Transverse colon (tissue), 4 donors: ENCODE measurements at regions not wholly inside any gene's neighbourhood (a gene's known extent, or its start where the extent isn't known, plus 50 kb on each side); places are given as distances from the start of the nearest gene placed in this dataset.

Experiments used
- EP300 ChIP-seq: sonication (generic); formaldehyde crosslinking; IDR thresholded peaks from one replicate; pipeline ENCODE4 v1.6.1; 2017; ENCODE audit warnings: antibody characterized with exemption, low read depth
- POLR2A ChIP-seq: fragments of 450-650 bp; IDR thresholded peaks from one replicate; pipeline ENCODE4 v1.6.1; 2016; ENCODE audit warnings: antibody characterized with exemption, mild to moderate bottlenecking, moderate library complexity
- POLR2AphosphoS5 ChIP-seq, 3 donors: sonication (generic); formaldehyde crosslinking; IDR thresholded peaks; one replicate each; pipeline ENCODE4 v1.6.1; 2016; ENCODE audit warnings: antibody characterized with exemption in 3 of 3
- TF ChIP-seq, protein P1 (sequence below), 5 experiments: fragments of 200-600 bp in 3 of 5; fragments of 450-650 bp in 2 of 5; sonication (generic) in 3 of 5; IDR thresholded peaks; 1 replicate in 2 of 5; 2 replicates in 3 of 5; pipeline ENCODE4 v1.5.1; 2016 to 2017; ENCODE audit warnings: antibody characterized with exemption in 5 of 5, inconsistent platforms in 3 of 5, mild to moderate bottlenecking in 2 of 5, moderate library complexity in 1 of 5

DNA sequence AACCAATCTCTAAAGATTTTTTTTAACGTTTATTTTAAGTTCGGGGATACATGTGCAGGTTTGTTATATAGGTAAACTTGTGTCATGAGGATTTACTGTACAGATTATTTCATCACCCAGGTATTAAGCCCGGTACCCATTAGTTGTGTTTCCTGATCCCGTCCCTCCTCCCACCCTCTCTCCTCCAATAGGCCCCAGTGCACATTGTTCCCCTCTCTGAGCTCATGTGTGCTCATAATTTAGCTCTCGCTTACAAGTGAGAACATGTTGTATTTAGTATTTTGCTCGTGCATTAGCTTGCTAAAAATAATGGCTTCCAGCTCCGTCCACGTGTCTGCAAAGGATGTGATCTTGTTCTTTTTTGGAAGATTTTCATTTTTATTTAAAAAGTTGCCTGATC is 2309.4 kb upstream of the AGA start:
- TF ChIP-seq EP300 (no peak), POLR2AphosphoS5 (IDR thresholded peaks at IDR 0.05) (no peak), POLR2A (no peak)
- TF ChIP-seq, protein P1, sequence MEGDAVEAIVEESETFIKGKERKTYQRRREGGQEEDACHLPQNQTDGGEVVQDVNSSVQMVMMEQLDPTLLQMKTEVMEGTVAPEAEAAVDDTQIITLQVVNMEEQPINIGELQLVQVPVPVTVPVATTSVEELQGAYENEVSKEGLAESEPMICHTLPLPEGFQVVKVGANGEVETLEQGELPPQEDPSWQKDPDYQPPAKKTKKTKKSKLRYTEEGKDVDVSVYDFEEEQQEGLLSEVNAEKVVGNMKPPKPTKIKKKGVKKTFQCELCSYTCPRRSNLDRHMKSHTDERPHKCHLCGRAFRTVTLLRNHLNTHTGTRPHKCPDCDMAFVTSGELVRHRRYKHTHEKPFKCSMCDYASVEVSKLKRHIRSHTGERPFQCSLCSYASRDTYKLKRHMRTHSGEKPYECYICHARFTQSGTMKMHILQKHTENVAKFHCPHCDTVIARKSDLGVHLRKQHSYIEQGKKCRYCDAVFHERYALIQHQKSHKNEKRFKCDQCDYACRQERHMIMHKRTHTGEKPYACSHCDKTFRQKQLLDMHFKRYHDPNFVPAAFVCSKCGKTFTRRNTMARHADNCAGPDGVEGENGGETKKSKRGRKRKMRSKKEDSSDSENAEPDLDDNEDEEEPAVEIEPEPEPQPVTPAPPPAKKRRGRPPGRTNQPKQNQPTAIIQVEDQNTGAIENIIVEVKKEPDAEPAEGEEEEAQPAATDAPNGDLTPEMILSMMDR (IDR thresholded peaks at IDR 0.05) = no peak
